ENCODE measurements at regions not wholly inside any gene's neighbourhood (a gene's known extent, or its start where the extent isn't known, plus 50 kb on each side); places are given as distances from the start of the nearest gene placed in this dataset.

GRCh38 chr9:129556491-129557191 is 64.3 kb downstream of the C9orf50 start:
- TF ChIP-seq, protein P1, sequence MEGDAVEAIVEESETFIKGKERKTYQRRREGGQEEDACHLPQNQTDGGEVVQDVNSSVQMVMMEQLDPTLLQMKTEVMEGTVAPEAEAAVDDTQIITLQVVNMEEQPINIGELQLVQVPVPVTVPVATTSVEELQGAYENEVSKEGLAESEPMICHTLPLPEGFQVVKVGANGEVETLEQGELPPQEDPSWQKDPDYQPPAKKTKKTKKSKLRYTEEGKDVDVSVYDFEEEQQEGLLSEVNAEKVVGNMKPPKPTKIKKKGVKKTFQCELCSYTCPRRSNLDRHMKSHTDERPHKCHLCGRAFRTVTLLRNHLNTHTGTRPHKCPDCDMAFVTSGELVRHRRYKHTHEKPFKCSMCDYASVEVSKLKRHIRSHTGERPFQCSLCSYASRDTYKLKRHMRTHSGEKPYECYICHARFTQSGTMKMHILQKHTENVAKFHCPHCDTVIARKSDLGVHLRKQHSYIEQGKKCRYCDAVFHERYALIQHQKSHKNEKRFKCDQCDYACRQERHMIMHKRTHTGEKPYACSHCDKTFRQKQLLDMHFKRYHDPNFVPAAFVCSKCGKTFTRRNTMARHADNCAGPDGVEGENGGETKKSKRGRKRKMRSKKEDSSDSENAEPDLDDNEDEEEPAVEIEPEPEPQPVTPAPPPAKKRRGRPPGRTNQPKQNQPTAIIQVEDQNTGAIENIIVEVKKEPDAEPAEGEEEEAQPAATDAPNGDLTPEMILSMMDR (IDR thresholded peaks at IDR 0.05), result no peak
- TF ChIP-seq POLR2A (IDR thresholded peaks at IDR 0.05), result no peak

Measured in heart left ventricle (tissue), 13 donors.